Calu3 (cell line): ENCODE measurements at regions not wholly inside any gene's neighbourhood (a gene's known extent, or its start where the extent isn't known, plus 50 kb on each side); places are given as distances from the start of the nearest gene placed in this dataset.

Experiments
- BruUV-seq: library from RNA; stranded (reverse); fragments of 400-500 nt; replicated peaks from 2 replicates; lab custom pipeline; 2021; lab: Mats Ljungman, UMichigan
- CTCF ChIA-PET: fragments of 300-600 bp; sonication (Branson Sonifier 250); formaldehyde crosslinking; loops from one replicate; lab custom pipeline; 2022; ENCODE audit warnings: antibody characterized with exemption; lab: Charles Lee
- DNase-seq: peaks from one replicate; pipeline ENCODE4 v3.0.0; 2022
- H3K27ac Mint-ChIP-seq: one replicate; pipeline ENCODE4 v1.8.0; 2022; ENCODE audit warnings: mixed read lengths; ENCODE audit not compliant: unreplicated experiment
- H3K27me3 Mint-ChIP-seq: one replicate; pipeline ENCODE4 v1.8.0; 2022; ENCODE audit warnings: mixed read lengths; ENCODE audit not compliant: unreplicated experiment
- H3K36me3 Mint-ChIP-seq: one replicate; pipeline ENCODE4 v1.8.0; 2022; ENCODE audit warnings: mild to moderate bottlenecking, moderate library complexity, mixed read lengths; ENCODE audit not compliant: insufficient read depth, unreplicated experiment
- H3K4me1 Mint-ChIP-seq: one replicate; pipeline ENCODE4 v1.8.0; 2022; ENCODE audit warnings: mild to moderate bottlenecking, low read depth, mixed read lengths; ENCODE audit not compliant: unreplicated experiment
- H3K4me3 Mint-ChIP-seq: one replicate; pipeline ENCODE4 v1.8.0; 2022; ENCODE audit warnings: mild to moderate bottlenecking, low read depth, moderate library complexity, mixed read lengths; ENCODE audit not compliant: unreplicated experiment
- H3K9me3 Mint-ChIP-seq: one replicate; pipeline ENCODE4 v1.8.0; 2022; ENCODE audit warnings: low read depth, mixed read lengths; ENCODE audit not compliant: unreplicated experiment
- CTCF ChIP-seq: fragments of 200-600 bp; IDR thresholded peaks from one replicate; pipeline ENCODE4 v1.8.0; 2022; ENCODE audit warnings: antibody characterized with exemption; ENCODE audit not compliant: unreplicated experiment
- intact Hi-C: fragments of 100-400 bp; cut with micrococcal nuclease; formaldehyde crosslinking; loops from one replicate; pipeline ENCODE4 v1.10.0; 2022; ENCODE audit not compliant: unreplicated experiment

- DNase-seq, result no peak
- Mint-ChIP-seq H3K9me3 (peaks cover 7% of the 10 kb centered on the region), H3K36me3 (no peaks in the 10 kb centered on the region), H3K4me3 (no peak overlapping the region), H3K27ac (no peak overlapping the region), H3K27me3 (peaks cover 9% of the 10 kb centered on the region), H3K4me1 (no peaks in the 10 kb centered on the region)
- CTCF ChIA-PET, result interaction anchor here (0.7 kb wide), 1 partner anchor 318 kb away, joined by 4 read pairs; no protein-coding TSS in a partner anchor
- no peak for TF ChIP-seq CTCF
- no TSS peak for BruUV-seq
- intact Hi-C loops, result no loop called here
These were observed 248.4 kb downstream of the SIPA1L2 start for GRCh38 chr1:232381394-232382100.

- no peak overlapping the region for H3K4me3 Mint-ChIP-seq
- H3K36me3 Mint-ChIP-seq, result no peaks in the 10 kb centered on the region
- no TSS peak for BruUV-seq
- H3K27me3 Mint-ChIP-seq, result peaks cover 9% of the 10 kb centered on the region
- no peak for TF ChIP-seq CTCF
- no peak overlapping the region for H3K27ac Mint-ChIP-seq
- H3K9me3 Mint-ChIP-seq, result peaks cover 9% of the 10 kb centered on the region
- DNase-seq, result no peak
- CTCF ChIA-PET, result no interaction called here
- intact Hi-C loops, result no loop called here
- H3K4me1 Mint-ChIP-seq, result no peaks in the 10 kb centered on the region
These were observed 249.3 kb downstream of the SIPA1L2 start for GRCh38 chr1:232380596-232380995.

GRCh38 chr1:232380131-232380530 is 249.8 kb downstream of the SIPA1L2 start:
- intact Hi-C loops, result no loop called here
- peaks cover 9% of the 10 kb centered on the region for H3K27me3 Mint-ChIP-seq
- DNase-seq, result no peak
- H3K36me3 Mint-ChIP-seq, result no peaks in the 10 kb centered on the region
- CTCF ChIA-PET, result no interaction called here
- TF ChIP-seq CTCF, result no peak
- no peak overlapping the region for H3K27ac Mint-ChIP-seq
- no peaks in the 10 kb centered on the region for H3K4me1 Mint-ChIP-seq
- H3K9me3 Mint-ChIP-seq, result peaks cover 10% of the 10 kb centered on the region
- no peak overlapping the region for H3K4me3 Mint-ChIP-seq
- no TSS peak for BruUV-seq

GRCh38 chr1:232379063-232379434 is 250.9 kb downstream of the SIPA1L2 start:
- TF ChIP-seq CTCF, result no peak
- no peak overlapping the region for H3K27ac Mint-ChIP-seq
- CTCF ChIA-PET, result no interaction called here
- H3K4me3 Mint-ChIP-seq, result no peak overlapping the region
- intact Hi-C loops, result no loop called here
- H3K36me3 Mint-ChIP-seq, result no peaks in the 10 kb centered on the region
- no TSS peak for BruUV-seq
- no peak for DNase-seq
- H3K4me1 Mint-ChIP-seq, result no peaks in the 10 kb centered on the region
- peaks cover 9% of the 10 kb centered on the region for H3K27me3 Mint-ChIP-seq
- H3K9me3 Mint-ChIP-seq, result peaks cover 6% of the 10 kb centered on the region
